GM23338 (cell line): ENCODE measurements at regions not wholly inside any gene's neighbourhood (a gene's known extent, or its start where the extent isn't known, plus 50 kb on each side); places are given as distances from the start of the nearest gene placed in this dataset.

Experiments used
- ATAC-seq: fragments of 200-7000 bp; cut with Tn5 transposase; 3 replicates; pipeline ENCODE4 v1.9.1; 2020
- DNase-seq: peaks from one replicate; pipeline ENCODE4 v3.0.0-alpha.2; 2015; ENCODE audit warnings: low spot score
- H2AFZ ChIP-seq: fragments of 200-600 bp; sonication (generic); 2 replicates; pipeline ENCODE4 v1.8.0; 2016; ENCODE audit warnings: antibody characterized with exemption, mild to moderate bottlenecking, moderate library complexity
- H3F3A ChIP-seq: fragments of 200-600 bp; sonication (generic); replicated peaks from 2 replicates; pipeline ENCODE4 v1.8.0; 2017; ENCODE audit warnings: antibody characterized with exemption, mixed run types, low read depth
- H3K27ac ChIP-seq: fragments of 200-600 bp; sonication (generic); 2 replicates; pipeline ENCODE4 v1.6.1; 2016; ENCODE audit warnings: low read depth
- H3K27me3 ChIP-seq: fragments of 200-600 bp; sonication (generic); 2 replicates; pipeline ENCODE4 v1.8.0; 2016; ENCODE audit warnings: mild to moderate bottlenecking, mixed run types, moderate library complexity; ENCODE audit not compliant: insufficient read depth
- H3K36me3 ChIP-seq: fragments of 200-600 bp; sonication (generic); 2 replicates; pipeline ENCODE4 v1.8.0; 2016; ENCODE audit warnings: mild to moderate bottlenecking; ENCODE audit not compliant: insufficient read depth
- H3K4me1 ChIP-seq: fragments of 200-600 bp; sonication (generic); 2 replicates; pipeline ENCODE4 v1.8.0; 2016; ENCODE audit warnings: mild to moderate bottlenecking, moderate library complexity; ENCODE audit not compliant: insufficient read depth
- H3K4me2 ChIP-seq: fragments of 200-600 bp; sonication (generic); 2 replicates; pipeline ENCODE4 v1.7.1; 2017; ENCODE audit warnings: mixed run types
- H3K4me3 ChIP-seq: fragments of 200-600 bp; sonication (generic); 2 replicates; pipeline ENCODE4 v1.6.1; 2016; ENCODE audit warnings: mixed run types
- H3K79me2 ChIP-seq: fragments of 200-600 bp; sonication (generic); replicated peaks from 2 replicates; pipeline ENCODE4 v1.8.0; 2017; ENCODE audit warnings: mild to moderate bottlenecking; ENCODE audit not compliant: insufficient read depth
- H3K9me2 ChIP-seq: fragments of 200-600 bp; sonication (generic); 2 replicates; pipeline ENCODE4 v1.8.0; 2017; ENCODE audit not compliant: insufficient read depth
- H4K20me1 ChIP-seq: fragments of 200-600 bp; sonication (generic); replicated peaks from 2 replicates; pipeline ENCODE4 v1.8.0; 2017; ENCODE audit warnings: mild to moderate bottlenecking; ENCODE audit not compliant: insufficient read depth
- H3K27ac Mint-ChIP-seq: 2 replicates; pipeline ENCODE4 v1.8.0; 2020; ENCODE audit warnings: inconsistent platforms, mild to moderate bottlenecking, moderate library complexity, mixed read lengths
- H3K27me3 Mint-ChIP-seq: 3 replicates; pipeline ENCODE4 v1.8.0; 2022; ENCODE audit warnings: low read depth, mild to moderate bottlenecking, moderate library complexity, mixed read lengths, inconsistent platforms; ENCODE audit not compliant: insufficient read depth, poor library complexity
- H3K36me3 Mint-ChIP-seq: 3 replicates; pipeline ENCODE4 v1.8.0; 2021; ENCODE audit warnings: low read depth, mild to moderate bottlenecking, inconsistent platforms, moderate library complexity, mixed read lengths
- H3K4me1 Mint-ChIP-seq: 3 replicates; pipeline ENCODE4 v1.8.0; 2020; ENCODE audit warnings: mild to moderate bottlenecking, inconsistent platforms, mixed read lengths
- H3K4me3 Mint-ChIP-seq: 3 replicates; pipeline ENCODE4 v1.8.0; 2021; ENCODE audit warnings: moderate library complexity, mild to moderate bottlenecking, inconsistent platforms, mixed read lengths
- H3K9me3 Mint-ChIP-seq: 3 replicates; pipeline ENCODE4 v1.8.0; 2020; ENCODE audit warnings: moderate library complexity, mild to moderate bottlenecking, inconsistent platforms, mixed read lengths
- CREB1 ChIP-seq: fragments of 250-450 bp; sonication (Bioruptor Pico); IDR thresholded peaks from 2 replicates; pipeline ENCODE4 v1.5.0; 2020; ENCODE audit warnings: low read depth, mild to moderate bottlenecking, moderate library complexity
- EZH2 ChIP-seq: fragments of 200-600 bp; sonication (generic); IDR thresholded peaks from one replicate; pipeline ENCODE4 v1.8.0; 2017; ENCODE audit warnings: antibody characterized with exemption, mild to moderate bottlenecking, low read depth; ENCODE audit not compliant: unreplicated experiment
- EZH2phosphoT487 ChIP-seq: fragments of 200-600 bp; sonication (generic); IDR thresholded peaks from one replicate; pipeline ENCODE4 v1.8.1; 2018; ENCODE audit warnings: antibody characterized with exemption; ENCODE audit not compliant: unreplicated experiment
- JUNB ChIP-seq: IDR thresholded peaks from one replicate; pipeline ENCODE4 v1.6.1; 2016; ENCODE audit warnings: antibody characterized with exemption; ENCODE audit not compliant: unreplicated experiment
- NANOG ChIP-seq: IDR thresholded peaks from 2 replicates; pipeline ENCODE4 v1.6.1; 2016; ENCODE audit warnings: antibody characterized with exemption, borderline replicate concordance
- POLR2AphosphoS5 ChIP-seq: IDR thresholded peaks from 2 replicates; pipeline ENCODE4 v1.6.1; 2016; ENCODE audit warnings: antibody characterized with exemption, low read depth
- STAT1 ChIP-seq: IDR thresholded peaks from one replicate; pipeline ENCODE4 v1.6.1; 2016; ENCODE audit warnings: antibody characterized with exemption; ENCODE audit not compliant: unreplicated experiment
- ZNF114 ChIP-seq: fragments of 250-450 bp; sonication (Bioruptor Pico); IDR thresholded peaks from 2 replicates; pipeline ENCODE4 v1.5.0; 2020; ENCODE audit warnings: mild to moderate bottlenecking, moderate library complexity
- ZNF331 ChIP-seq: fragments of 250-450 bp; sonication (Bioruptor Pico); IDR thresholded peaks from 2 replicates; pipeline ENCODE4 v1.5.0; 2020; ENCODE audit warnings: low read depth, mild to moderate bottlenecking, moderate library complexity
- TF ChIP-seq, protein P1 (sequence below): IDR thresholded peaks from one replicate; pipeline ENCODE4 v1.6.1; 2018; ENCODE audit warnings: antibody characterized with exemption; ENCODE audit not compliant: unreplicated experiment
- TF ChIP-seq, protein P2 (sequence below): IDR thresholded peaks from 2 replicates; pipeline ENCODE4 v1.6.1; 2016; ENCODE audit warnings: antibody characterized with exemption
- TF ChIP-seq, protein P3 (sequence below): fragments of 250-450 bp; sonication (Bioruptor Pico); IDR thresholded peaks from 2 replicates; pipeline ENCODE4 v1.5.0; 2020; ENCODE audit warnings: mild to moderate bottlenecking, moderate library complexity
- TF ChIP-seq, protein P4 (sequence below), 2 experiments: fragments of 200-600 bp in 1 of 2; sonication (generic) in 1 of 2; conservative IDR thresholded peaks; 2 replicates each; pipeline versions ENCODE4 v1.5.1 to v1.6.1; 2016 to 2017; ENCODE audit warnings: antibody characterized with exemption in 2 of 2, low read depth in 2 of 2, mild to moderate bottlenecking in 2 of 2, moderate library complexity in 1 of 2

DNA sequence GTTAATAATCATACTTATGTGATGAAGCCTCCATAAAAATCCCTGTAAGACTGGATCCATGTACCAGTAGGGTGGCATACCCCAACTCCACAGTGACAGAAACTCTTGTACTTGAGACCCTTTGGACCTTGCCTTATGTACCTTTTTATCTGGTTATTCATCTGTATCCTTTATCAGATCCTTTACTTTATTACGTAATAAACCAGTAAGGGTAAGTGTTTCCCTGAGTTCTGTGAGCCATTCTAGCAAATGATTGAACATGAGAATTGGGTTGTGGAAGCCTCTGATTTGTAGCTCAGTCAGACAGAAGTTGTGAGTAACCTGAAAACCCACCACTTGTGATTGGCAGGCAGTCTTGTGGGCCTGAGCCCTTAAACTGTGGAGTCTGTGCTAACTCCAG is 229.7 kb downstream of the FOXA2 start:
- Histone ChIP-seq H4K20me1 (no peaks in the 10 kb centered on the region), H3K79me2 (no peaks in the 10 kb centered on the region), H3K4me2 (no peak overlapping the region), H3F3A (no peaks in the 10 kb centered on the region), H3K36me3 (no peaks in the 10 kb centered on the region), H3K4me3 (no peak overlapping the region), H3K4me1 (no peaks in the 10 kb centered on the region), H2AFZ (no peak overlapping the region), H3K9me2 (no peaks in the 10 kb centered on the region), H3K27ac (no peak overlapping the region), H3K27me3 (0 out of 2 replicates have a peak, but pooled peaks cover 2% of the 10 kb centered on the region)
- TF ChIP-seq ZNF331 = no peak
- TF ChIP-seq EZH2 = no peak
- TF ChIP-seq, protein P1, sequence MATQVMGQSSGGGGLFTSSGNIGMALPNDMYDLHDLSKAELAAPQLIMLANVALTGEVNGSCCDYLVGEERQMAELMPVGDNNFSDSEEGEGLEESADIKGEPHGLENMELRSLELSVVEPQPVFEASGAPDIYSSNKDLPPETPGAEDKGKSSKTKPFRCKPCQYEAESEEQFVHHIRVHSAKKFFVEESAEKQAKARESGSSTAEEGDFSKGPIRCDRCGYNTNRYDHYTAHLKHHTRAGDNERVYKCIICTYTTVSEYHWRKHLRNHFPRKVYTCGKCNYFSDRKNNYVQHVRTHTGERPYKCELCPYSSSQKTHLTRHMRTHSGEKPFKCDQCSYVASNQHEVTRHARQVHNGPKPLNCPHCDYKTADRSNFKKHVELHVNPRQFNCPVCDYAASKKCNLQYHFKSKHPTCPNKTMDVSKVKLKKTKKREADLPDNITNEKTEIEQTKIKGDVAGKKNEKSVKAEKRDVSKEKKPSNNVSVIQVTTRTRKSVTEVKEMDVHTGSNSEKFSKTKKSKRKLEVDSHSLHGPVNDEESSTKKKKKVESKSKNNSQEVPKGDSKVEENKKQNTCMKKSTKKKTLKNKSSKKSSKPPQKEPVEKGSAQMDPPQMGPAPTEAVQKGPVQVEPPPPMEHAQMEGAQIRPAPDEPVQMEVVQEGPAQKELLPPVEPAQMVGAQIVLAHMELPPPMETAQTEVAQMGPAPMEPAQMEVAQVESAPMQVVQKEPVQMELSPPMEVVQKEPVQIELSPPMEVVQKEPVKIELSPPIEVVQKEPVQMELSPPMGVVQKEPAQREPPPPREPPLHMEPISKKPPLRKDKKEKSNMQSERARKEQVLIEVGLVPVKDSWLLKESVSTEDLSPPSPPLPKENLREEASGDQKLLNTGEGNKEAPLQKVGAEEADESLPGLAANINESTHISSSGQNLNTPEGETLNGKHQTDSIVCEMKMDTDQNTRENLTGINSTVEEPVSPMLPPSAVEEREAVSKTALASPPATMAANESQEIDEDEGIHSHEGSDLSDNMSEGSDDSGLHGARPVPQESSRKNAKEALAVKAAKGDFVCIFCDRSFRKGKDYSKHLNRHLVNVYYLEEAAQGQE = no peak
- TF ChIP-seq, protein P2, sequence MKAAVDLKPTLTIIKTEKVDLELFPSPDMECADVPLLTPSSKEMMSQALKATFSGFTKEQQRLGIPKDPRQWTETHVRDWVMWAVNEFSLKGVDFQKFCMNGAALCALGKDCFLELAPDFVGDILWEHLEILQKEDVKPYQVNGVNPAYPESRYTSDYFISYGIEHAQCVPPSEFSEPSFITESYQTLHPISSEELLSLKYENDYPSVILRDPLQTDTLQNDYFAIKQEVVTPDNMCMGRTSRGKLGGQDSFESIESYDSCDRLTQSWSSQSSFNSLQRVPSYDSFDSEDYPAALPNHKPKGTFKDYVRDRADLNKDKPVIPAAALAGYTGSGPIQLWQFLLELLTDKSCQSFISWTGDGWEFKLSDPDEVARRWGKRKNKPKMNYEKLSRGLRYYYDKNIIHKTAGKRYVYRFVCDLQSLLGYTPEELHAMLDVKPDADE = no peak
- no peak for TF ChIP-seq POLR2AphosphoS5
- no peak for TF ChIP-seq JUNB
- TF ChIP-seq EZH2phosphoT487 = no peak
- no peak for TF ChIP-seq ZNF114
- TF ChIP-seq NANOG = no peak
- no peak for TF ChIP-seq CREB1 (CRISPR knock-in tag)
- TF ChIP-seq STAT1 = no peak
- TF ChIP-seq, protein P3, sequence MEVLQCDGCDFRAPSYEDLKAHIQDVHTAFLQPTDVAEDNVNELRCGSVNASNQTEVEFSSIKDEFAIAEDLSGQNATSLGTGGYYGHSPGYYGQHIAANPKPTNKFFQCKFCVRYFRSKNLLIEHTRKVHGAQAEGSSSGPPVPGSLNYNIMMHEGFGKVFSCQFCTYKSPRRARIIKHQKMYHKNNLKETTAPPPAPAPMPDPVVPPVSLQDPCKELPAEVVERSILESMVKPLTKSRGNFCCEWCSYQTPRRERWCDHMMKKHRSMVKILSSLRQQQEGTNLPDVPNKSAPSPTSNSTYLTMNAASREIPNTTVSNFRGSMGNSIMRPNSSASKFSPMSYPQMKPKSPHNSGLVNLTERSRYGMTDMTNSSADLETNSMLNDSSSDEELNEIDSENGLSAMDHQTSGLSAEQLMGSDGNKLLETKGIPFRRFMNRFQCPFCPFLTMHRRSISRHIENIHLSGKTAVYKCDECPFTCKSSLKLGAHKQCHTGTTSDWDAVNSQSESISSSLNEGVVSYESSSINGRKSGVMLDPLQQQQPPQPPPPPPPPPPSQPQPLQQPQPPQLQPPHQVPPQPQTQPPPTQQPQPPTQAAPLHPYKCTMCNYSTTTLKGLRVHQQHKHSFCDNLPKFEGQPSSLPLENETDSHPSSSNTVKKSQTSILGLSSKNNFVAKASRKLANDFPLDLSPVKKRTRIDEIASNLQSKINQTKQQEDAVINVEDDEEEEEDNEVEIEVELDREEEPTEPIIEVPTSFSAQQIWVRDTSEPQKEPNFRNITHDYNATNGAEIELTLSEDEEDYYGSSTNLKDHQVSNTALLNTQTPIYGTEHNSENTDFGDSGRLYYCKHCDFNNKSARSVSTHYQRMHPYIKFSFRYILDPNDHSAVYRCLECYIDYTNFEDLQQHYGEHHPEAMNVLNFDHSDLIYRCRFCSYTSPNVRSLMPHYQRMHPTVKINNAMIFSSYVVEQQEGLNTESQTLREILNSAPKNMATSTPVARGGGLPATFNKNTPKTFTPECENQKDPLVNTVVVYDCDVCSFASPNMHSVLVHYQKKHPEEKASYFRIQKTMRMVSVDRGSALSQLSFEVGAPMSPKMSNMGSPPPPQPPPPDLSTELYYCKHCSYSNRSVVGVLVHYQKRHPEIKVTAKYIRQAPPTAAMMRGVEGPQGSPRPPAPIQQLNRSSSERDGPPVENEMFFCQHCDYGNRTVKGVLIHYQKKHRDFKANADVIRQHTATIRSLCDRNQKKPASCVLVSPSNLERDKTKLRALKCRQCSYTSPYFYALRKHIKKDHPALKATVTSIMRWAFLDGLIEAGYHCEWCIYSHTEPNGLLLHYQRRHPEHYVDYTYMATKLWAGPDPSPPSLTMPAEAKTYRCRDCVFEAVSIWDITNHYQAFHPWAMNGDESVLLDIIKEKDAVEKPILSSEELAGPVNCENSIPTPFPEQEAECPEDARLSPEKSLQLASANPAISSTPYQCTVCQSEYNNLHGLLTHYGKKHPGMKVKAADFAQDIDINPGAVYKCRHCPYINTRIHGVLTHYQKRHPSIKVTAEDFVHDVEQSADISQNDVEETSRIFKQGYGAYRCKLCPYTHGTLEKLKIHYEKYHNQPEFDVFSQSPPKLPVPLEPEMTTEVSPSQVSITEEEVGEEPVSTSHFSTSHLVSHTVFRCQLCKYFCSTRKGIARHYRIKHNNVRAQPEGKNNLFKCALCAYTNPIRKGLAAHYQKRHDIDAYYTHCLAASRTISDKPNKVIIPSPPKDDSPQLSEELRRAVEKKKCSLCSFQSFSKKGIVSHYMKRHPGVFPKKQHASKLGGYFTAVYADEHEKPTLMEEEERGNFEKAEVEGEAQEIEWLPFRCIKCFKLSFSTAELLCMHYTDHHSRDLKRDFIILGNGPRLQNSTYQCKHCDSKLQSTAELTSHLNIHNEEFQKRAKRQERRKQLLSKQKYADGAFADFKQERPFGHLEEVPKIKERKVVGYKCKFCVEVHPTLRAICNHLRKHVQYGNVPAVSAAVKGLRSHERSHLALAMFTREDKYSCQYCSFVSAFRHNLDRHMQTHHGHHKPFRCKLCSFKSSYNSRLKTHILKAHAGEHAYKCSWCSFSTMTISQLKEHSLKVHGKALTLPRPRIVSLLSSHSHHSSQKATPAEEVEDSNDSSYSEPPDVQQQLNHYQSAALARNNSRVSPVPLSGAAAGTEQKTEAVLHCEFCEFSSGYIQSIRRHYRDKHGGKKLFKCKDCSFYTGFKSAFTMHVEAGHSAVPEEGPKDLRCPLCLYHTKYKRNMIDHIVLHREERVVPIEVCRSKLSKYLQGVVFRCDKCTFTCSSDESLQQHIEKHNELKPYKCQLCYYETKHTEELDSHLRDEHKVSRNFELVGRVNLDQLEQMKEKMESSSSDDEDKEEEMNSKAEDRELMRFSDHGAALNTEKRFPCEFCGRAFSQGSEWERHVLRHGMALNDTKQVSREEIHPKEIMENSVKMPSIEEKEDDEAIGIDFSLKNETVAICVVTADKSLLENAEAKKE (CRISPR knock-in tag) = no peak
- TF ChIP-seq, protein P4, sequence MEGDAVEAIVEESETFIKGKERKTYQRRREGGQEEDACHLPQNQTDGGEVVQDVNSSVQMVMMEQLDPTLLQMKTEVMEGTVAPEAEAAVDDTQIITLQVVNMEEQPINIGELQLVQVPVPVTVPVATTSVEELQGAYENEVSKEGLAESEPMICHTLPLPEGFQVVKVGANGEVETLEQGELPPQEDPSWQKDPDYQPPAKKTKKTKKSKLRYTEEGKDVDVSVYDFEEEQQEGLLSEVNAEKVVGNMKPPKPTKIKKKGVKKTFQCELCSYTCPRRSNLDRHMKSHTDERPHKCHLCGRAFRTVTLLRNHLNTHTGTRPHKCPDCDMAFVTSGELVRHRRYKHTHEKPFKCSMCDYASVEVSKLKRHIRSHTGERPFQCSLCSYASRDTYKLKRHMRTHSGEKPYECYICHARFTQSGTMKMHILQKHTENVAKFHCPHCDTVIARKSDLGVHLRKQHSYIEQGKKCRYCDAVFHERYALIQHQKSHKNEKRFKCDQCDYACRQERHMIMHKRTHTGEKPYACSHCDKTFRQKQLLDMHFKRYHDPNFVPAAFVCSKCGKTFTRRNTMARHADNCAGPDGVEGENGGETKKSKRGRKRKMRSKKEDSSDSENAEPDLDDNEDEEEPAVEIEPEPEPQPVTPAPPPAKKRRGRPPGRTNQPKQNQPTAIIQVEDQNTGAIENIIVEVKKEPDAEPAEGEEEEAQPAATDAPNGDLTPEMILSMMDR (conservative IDR thresholded peaks at IDR 0.05; ENCODE audit: low read depth in 2 of 2) = no peak
- ATAC-seq (no peak), DNase-seq (no peak)
- no peak overlapping the region for H3K27ac Mint-ChIP-seq
- no peaks in the 10 kb centered on the region for H3K36me3 Mint-ChIP-seq
- H3K4me3 Mint-ChIP-seq = no peak overlapping the region
- no peaks in the 10 kb centered on the region for H3K4me1 Mint-ChIP-seq
- peaks cover 5% of the 10 kb centered on the region for H3K27me3 Mint-ChIP-seq
- H3K9me3 Mint-ChIP-seq = no peaks in the 10 kb centered on the region
